Stomach (tissue), 8 donors: ENCODE measurements at regions not wholly inside any gene's neighbourhood (a gene's known extent, or its start where the extent isn't known, plus 50 kb on each side); places are given as distances from the start of the nearest gene placed in this dataset.

Experiments used
- DNase-seq, 2 donors: peaks; one replicate each; pipeline versions ENCODE4 v3.0.0 to v3.0.0-alpha.2; 2013 to 2019
- H3K27ac ChIP-seq, 5 donors: fragments of 200-600 bp in 4 of 5; sonication (generic) in 4 of 5; one replicate each; pipeline ENCODE4 v1.5.1; 2013 to 2019; ENCODE audit warnings: mild to moderate bottlenecking in 1 of 5, moderate library complexity in 1 of 5
- H3K27me3 ChIP-seq, 3 donors: fragments of 200-600 bp; sonication (generic); one replicate each; pipeline ENCODE4 v1.5.1; 2017 to 2019; ENCODE audit warnings: mixed run types in 1 of 3
- H3K36me3 ChIP-seq, 4 donors: fragments of 200-600 bp; sonication (generic); 1 replicate in 3 of 4; 2 replicates in 1 of 4; pipeline ENCODE4 v1.5.1; 2016 to 2019
- H3K4me1 ChIP-seq, 4 donors: fragments of 200-600 bp; sonication (generic); one replicate each; pipeline ENCODE4 v1.5.1; 2016 to 2019
- H3K4me3 ChIP-seq, 4 donors: fragments of 200-600 bp; sonication (generic) in 3 of 4; one replicate each; pipeline ENCODE4 v1.5.1; 2016 to 2019; ENCODE audit warnings: mild to moderate bottlenecking in 1 of 4
- H3K9me3 ChIP-seq, 4 donors: fragments of 200-600 bp; sonication (generic); one replicate each; pipeline ENCODE4 v1.5.1; 2016 to 2019
- CTCF ChIP-seq, 7 experiments: fragments of 450-650 bp in 4 of 7; fragments of 200-600 bp in 3 of 7; sonication (generic) in 3 of 7; IDR thresholded peaks; one replicate each; pipeline ENCODE4 v1.5.1; 2016 to 2019; ENCODE audit warnings: antibody characterized with exemption in 7 of 7, control low read depth in 2 of 7, mild to moderate bottlenecking in 1 of 7
- EP300 ChIP-seq: sonication (generic); formaldehyde crosslinking; IDR thresholded peaks from one replicate; pipeline ENCODE4 v1.6.1; 2017; ENCODE audit warnings: antibody characterized with exemption
- POLR2A ChIP-seq, 4 donors: fragments of 450-650 bp; IDR thresholded peaks; one replicate each; pipeline ENCODE4 v1.6.1; 2016; ENCODE audit warnings: antibody characterized with exemption in 4 of 4, control low read depth in 2 of 4, mild to moderate bottlenecking in 1 of 4, moderate library complexity in 1 of 4
- POLR2AphosphoS5 ChIP-seq, 3 donors: sonication (generic); formaldehyde crosslinking; IDR thresholded peaks; one replicate each; pipeline ENCODE4 v1.6.1; 2016; ENCODE audit warnings: antibody characterized with exemption in 3 of 3
- WGBS, 5 donors: extraction: QIAGEN DNeasy Blood & Tissue Kit in 3 of 5; methylation state at CpG; one replicate each; pipeline versions ENCODE4 v1.1.5 to v1.1.7; 2013 to 2018; 5-methylcytosine and 5-hydroxymethylcytosine counted together
- intact Hi-C: fragments of 100-400 bp; cut with DNase I; formaldehyde crosslinking; loops from one replicate; pipeline ENCODE4 v1.15.1; 2023; ENCODE audit warnings: low total_unique reads
- donor health status: healthy with polysubstance abuse.
- donor health status: Bipolar disorder and iron deficiency.
- donor health status: healthy.

DNA sequence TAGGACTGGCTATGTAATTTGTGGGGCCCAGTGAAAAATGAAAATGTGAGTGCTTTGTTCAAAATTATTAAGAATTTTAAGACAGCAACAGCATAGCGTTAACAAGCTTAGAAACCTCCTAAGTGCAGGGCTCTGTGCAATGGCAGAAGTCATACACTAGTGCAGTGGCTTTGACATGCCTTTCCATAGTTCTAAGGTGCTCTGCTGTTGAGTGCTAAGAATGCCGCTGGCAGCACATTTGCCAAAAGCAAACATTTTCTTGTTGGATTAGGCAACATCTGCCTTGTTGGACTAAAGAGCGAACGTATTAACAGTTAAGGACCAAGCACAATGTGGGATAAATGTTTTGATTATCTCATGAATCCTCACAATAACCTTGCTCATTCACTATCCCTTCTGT lies 244.9 kb upstream of the PDE3A start:
- H3K4me3 ChIP-seq, result no peak overlapping the region
- no peaks in the 10 kb centered on the region for H3K27me3 ChIP-seq
- 63 to 70% (median 66%) methylated on average over 4 of the region's 4 CpGs for WGBS, 5 donors
- DNase-seq, result no peak
- H3K36me3 ChIP-seq, result no peaks in the 10 kb centered on the region
- no peaks in the 10 kb centered on the region for H3K4me1 ChIP-seq
- no peaks in the 10 kb centered on the region for H3K9me3 ChIP-seq
- no peak overlapping the region for H3K27ac ChIP-seq
- TF ChIP-seq POLR2AphosphoS5 (IDR thresholded peaks at IDR 0.05) (no peak), CTCF (IDR thresholded peaks at IDR 0.05) (no peak), POLR2A (IDR thresholded peaks at IDR 0.05) (no peak), EP300 (no peak)
- intact Hi-C loops, result no loop called here

DNA sequence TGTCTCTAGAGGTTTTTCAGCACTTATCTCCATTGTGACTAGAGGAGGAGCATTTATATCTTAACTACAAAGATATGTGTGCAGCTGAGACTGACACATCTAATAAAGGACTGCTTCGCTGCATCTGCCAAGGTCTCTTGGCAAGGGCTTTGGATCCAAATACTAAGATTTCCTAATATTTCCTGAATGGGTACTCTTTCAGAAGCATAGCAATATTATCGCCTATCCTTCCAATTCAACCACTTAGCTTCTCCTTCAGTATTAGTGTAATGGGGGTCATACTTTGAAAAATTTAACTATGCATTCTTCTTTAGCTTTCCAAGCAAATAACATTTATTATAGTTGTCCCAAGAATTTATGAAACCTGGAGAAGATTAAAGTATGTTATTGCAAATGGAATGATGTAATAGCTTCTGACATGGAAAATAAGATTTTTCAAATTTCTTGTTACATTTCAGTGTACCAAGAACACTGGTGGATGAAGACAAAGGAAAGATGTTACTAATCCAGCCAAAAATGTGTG lies 243.0 kb upstream of the PDE3A start:
- no peaks in the 10 kb centered on the region for H3K27me3 ChIP-seq
- H3K4me3 ChIP-seq, result no peak overlapping the region
- TF ChIP-seq EP300, result no peak
- TF ChIP-seq POLR2A (IDR thresholded peaks at IDR 0.05), result no peak
- TF ChIP-seq CTCF (IDR thresholded peaks at IDR 0.05), result no peak
- no peak for TF ChIP-seq POLR2AphosphoS5 (IDR thresholded peaks at IDR 0.05)
- no peaks in the 10 kb centered on the region for H3K4me1 ChIP-seq
- DNase-seq, result no peak
- no peak overlapping the region for H3K27ac ChIP-seq
- 55 to 85% (median 63%) methylated on average over 2 of the region's 2 CpGs for WGBS, 5 donors
- no peaks in the 10 kb centered on the region for H3K36me3 ChIP-seq
- no peaks in the 10 kb centered on the region for H3K9me3 ChIP-seq
- intact Hi-C loops, result no loop called here

DNA sequence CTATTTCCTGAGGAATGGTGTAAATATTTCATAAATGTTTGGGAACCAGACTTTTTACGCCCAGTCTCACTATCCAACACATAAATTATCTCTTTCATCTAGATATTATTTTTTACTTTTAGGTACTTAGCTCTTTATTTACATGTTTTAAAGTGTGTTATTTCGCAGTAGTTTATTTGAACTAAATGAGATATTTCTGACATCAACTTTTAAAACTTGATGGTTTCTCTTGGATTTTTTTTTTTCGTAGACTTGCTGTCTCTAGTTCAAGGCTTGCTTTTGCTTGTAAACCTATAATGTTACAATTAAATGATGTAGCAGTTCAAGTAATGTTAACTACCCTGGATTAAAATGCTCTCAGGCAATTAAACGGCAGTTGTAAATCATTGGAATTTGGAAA lies 241.7 kb upstream of the PDE3A start:
- H3K4me1 ChIP-seq, result no peaks in the 10 kb centered on the region
- no peaks in the 10 kb centered on the region for H3K9me3 ChIP-seq
- H3K36me3 ChIP-seq, result no peaks in the 10 kb centered on the region
- no peak overlapping the region for H3K27ac ChIP-seq
- no peak overlapping the region for H3K4me3 ChIP-seq
- DNase-seq, result no peak
- 72 to 88% (median 87%) methylated on average over 4 of the region's 4 CpGs for WGBS, 5 donors
- no peaks in the 10 kb centered on the region for H3K27me3 ChIP-seq
- TF ChIP-seq POLR2A (IDR thresholded peaks at IDR 0.05) (no peak), CTCF (IDR thresholded peaks at IDR 0.05) (no peak), POLR2AphosphoS5 (IDR thresholded peaks at IDR 0.05) (no peak), EP300 (no peak)
- intact Hi-C loops, result no loop called here

DNA sequence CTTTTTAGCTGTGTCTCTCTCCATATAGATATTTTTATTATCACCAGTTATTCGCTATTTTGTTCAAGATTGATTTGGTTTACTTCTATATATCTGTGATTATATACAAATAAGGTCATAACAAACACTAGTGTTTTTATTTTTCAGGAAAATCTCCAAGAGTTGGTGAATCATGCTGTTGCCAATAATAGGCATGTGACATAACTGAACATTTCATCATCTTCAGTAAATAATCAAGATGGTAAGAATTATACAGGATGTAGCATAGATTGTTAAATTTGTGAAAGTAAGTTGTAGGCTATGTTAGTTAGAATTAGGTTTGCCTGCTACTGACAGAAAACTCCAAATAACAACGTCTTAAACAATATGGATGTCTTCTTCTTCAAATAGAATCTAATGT lies 240.9 kb upstream of the PDE3A start:
- Histone ChIP-seq H3K9me3 (no peaks in the 10 kb centered on the region), H3K4me1 (no peaks in the 10 kb centered on the region), H3K27me3 (no peaks in the 10 kb centered on the region), H3K4me3 (no peak overlapping the region), H3K27ac (no peak overlapping the region), H3K36me3 (no peaks in the 10 kb centered on the region)
- intact Hi-C loops, result no loop called here
- TF ChIP-seq EP300 (no peak), POLR2AphosphoS5 (IDR thresholded peaks at IDR 0.05) (no peak)
- DNase-seq, result no peak
- WGBS, 5 donors, result 72 to 87% (median 84%) methylated on average over 2 of the region's 2 CpGs

GRCh38 chr12:20128928-20129327 lies 239.4 kb upstream of the PDE3A start:
- Histone ChIP-seq H3K27me3 (no peaks in the 10 kb centered on the region), H3K27ac (no peak overlapping the region), H3K4me1 (no peaks in the 10 kb centered on the region), H3K36me3 (no peaks in the 10 kb centered on the region), H3K4me3 (no peak overlapping the region), H3K9me3 (no peaks in the 10 kb centered on the region)
- TF ChIP-seq POLR2AphosphoS5 (IDR thresholded peaks at IDR 0.05), result no peak
- no peak for TF ChIP-seq POLR2A (IDR thresholded peaks at IDR 0.05)
- TF ChIP-seq CTCF (IDR thresholded peaks at IDR 0.05), result no peak
- TF ChIP-seq EP300, result no peak
- DNase-seq, result no peak
- intact Hi-C loops, result no loop called here
